ENCODE measurements at regions not wholly inside any gene's neighbourhood (a gene's known extent, or its start where the extent isn't known, plus 50 kb on each side); places are given as distances from the start of the nearest gene placed in this dataset.

DNA sequence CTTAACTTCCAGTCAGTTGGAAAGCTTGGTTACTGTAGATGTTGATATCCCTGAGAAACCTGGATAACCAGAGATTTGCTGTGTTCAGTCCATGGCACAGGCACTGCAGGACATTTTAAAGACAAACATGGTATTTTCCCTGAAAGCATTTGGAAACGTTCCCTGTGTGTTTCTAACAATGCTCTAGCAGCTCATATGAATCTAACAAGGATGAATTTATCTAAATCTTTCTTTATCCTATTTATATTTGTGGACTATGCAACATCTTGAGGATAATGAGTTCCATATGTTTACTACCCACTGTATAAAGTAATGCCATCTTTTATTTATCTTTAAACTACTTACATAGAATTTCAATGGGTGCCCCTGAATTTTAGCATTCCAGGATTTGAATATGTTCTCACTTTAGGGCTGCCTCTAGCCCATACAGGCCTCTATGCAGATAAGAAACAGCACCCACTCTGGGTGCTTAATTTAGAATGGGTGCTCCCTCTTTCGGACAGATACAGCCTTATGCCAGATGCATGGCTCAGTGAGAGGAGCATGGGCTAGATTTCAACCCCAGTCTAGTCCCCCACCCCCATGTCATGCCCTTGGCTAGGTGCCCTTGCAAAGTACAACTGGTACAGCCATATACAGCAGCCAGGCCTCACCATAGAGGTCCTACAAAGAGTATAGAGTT lies 50.6 kb upstream of the NEMP2 start:
- no peak for DNase-seq
- no peaks in the 10 kb centered on the region for H3K9me3 Mint-ChIP-seq
- H3K4me1 Mint-ChIP-seq, result peaks cover 5 to 6% of the 10 kb centered on the region in 2 donors
- no peaks in the 10 kb centered on the region for H3K36me3 ChIP-seq (ENCODE audit: control insufficient read depth, insufficient read depth, low read length)
- intact Hi-C loops (cut with micrococcal nuclease), result no loop called here
- H3K36me3 Mint-ChIP-seq, result no peaks in the 10 kb centered on the region
- 100% methylated on average over 1 of the region's 2 CpGs for WGBS (ENCODE audit: insufficient coverage)
- H3K4me1 ChIP-seq (ENCODE audit: control insufficient read depth, insufficient read depth, low read length), result no peaks in the 10 kb centered on the region
- no peaks in the 10 kb centered on the region for H3K27me3 ChIP-seq (ENCODE audit: control insufficient read depth, insufficient read depth, low read length)
- H3K27ac ChIP-seq (ENCODE audit: low read length), result no peak overlapping the region
- no peaks in the 10 kb centered on the region for H3K9me3 ChIP-seq (ENCODE audit: control insufficient read depth, insufficient read depth, low read length)
- H3K27me3 Mint-ChIP-seq (ENCODE audit: low read depth in 2 of 2), result no peaks in the 10 kb centered on the region
- ATAC-seq, result no peak
- no peak overlapping the region for H3K27ac Mint-ChIP-seq
- H3K4me3 Mint-ChIP-seq, result no peak overlapping the region
- H3K4me3 ChIP-seq (ENCODE audit: low read length), result no peak overlapping the region
- TF ChIP-seq, protein P1, sequence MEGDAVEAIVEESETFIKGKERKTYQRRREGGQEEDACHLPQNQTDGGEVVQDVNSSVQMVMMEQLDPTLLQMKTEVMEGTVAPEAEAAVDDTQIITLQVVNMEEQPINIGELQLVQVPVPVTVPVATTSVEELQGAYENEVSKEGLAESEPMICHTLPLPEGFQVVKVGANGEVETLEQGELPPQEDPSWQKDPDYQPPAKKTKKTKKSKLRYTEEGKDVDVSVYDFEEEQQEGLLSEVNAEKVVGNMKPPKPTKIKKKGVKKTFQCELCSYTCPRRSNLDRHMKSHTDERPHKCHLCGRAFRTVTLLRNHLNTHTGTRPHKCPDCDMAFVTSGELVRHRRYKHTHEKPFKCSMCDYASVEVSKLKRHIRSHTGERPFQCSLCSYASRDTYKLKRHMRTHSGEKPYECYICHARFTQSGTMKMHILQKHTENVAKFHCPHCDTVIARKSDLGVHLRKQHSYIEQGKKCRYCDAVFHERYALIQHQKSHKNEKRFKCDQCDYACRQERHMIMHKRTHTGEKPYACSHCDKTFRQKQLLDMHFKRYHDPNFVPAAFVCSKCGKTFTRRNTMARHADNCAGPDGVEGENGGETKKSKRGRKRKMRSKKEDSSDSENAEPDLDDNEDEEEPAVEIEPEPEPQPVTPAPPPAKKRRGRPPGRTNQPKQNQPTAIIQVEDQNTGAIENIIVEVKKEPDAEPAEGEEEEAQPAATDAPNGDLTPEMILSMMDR (IDR thresholded peaks at IDR 0.05), result no peak

DNA sequence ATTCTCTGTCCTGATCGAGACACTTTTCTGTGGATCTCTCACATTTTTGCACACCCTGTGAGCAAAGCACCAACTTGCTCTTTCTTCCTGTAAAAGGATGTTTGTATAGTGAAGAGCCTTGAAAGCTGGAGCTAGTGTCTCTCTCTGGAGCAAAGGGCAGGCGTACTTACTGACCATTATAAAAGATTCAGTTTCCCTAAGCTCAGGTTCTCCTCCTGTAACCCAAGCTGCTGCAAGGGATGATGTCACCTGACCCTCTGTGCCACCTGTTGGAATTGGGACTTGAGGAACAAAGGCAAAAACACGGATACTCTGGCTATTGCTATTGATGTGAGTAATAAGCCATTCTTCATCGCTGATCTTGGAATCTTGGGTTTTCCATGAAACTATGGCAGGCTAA lies 52.6 kb upstream of the NEMP2 start:
- intact Hi-C loops (cut with micrococcal nuclease), result no loop called here
- Mint-ChIP-seq H3K9me3 (no peaks in the 10 kb centered on the region), H3K27ac (no peak overlapping the region), H3K4me1 (peaks cover 5 to 6% of the 10 kb centered on the region in 2 donors), H3K27me3 (ENCODE audit: low read depth in 2 of 2) (no peaks in the 10 kb centered on the region), H3K4me3 (no peak overlapping the region), H3K36me3 (no peaks in the 10 kb centered on the region)
- TF ChIP-seq, protein P1 (IDR thresholded peaks at IDR 0.05), result no peak
- H3K36me3 ChIP-seq (ENCODE audit: control insufficient read depth, insufficient read depth, low read length), result no peaks in the 10 kb centered on the region
- ATAC-seq (no peak), DNase-seq (no peak)
- H3K4me3 ChIP-seq (ENCODE audit: low read length), result no peak overlapping the region
- WGBS (ENCODE audit: insufficient coverage), result 89% methylated on average over 3 of the region's 4 CpGs
- H3K9me3 ChIP-seq (ENCODE audit: control insufficient read depth, insufficient read depth, low read length), result no peaks in the 10 kb centered on the region
- H3K4me1 ChIP-seq (ENCODE audit: control insufficient read depth, insufficient read depth, low read length), result no peaks in the 10 kb centered on the region
- no peaks in the 10 kb centered on the region for H3K27me3 ChIP-seq (ENCODE audit: control insufficient read depth, insufficient read depth, low read length)
- no peak overlapping the region for H3K27ac ChIP-seq (ENCODE audit: low read length)

DNA sequence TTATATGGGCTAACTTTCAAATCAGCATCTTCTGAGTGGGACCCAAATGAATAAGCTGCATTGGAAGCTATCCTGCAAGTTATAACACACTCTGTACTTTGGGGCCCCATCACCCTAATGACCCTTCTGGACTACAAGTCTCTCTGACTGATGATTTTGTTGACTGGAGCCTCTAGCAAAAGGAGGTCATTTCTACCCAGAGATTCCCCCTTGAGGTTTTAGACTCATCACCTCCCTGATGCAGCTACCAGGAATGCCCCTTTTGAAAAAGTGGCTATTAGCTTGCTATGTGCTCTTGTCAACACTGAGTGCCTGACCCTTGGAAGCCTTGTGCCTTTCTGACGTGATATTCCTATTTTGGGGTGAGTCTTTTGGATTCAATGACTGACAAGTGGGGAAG lies 54.5 kb upstream of the NEMP2 start:
- Mint-ChIP-seq H3K27me3 (ENCODE audit: low read depth in 2 of 2) (no peaks in the 10 kb centered on the region), H3K9me3 (no peaks in the 10 kb centered on the region), H3K4me3 (no peak overlapping the region), H3K27ac (no peak overlapping the region), H3K4me1 (peaks cover 5 to 6% of the 10 kb centered on the region in 2 donors), H3K36me3 (no peaks in the 10 kb centered on the region)
- intact Hi-C loops (cut with micrococcal nuclease), result no loop called here
- ATAC-seq, result no peak
- DNase-seq, result no peak
- no peaks in the 10 kb centered on the region for H3K9me3 ChIP-seq (ENCODE audit: control insufficient read depth, insufficient read depth, low read length)
- no peak overlapping the region for H3K27ac ChIP-seq (ENCODE audit: low read length)
- H3K36me3 ChIP-seq (ENCODE audit: control insufficient read depth, insufficient read depth, low read length), result no peaks in the 10 kb centered on the region
- no peaks in the 10 kb centered on the region for H3K27me3 ChIP-seq (ENCODE audit: control insufficient read depth, insufficient read depth, low read length)
- WGBS (ENCODE audit: insufficient coverage), result 93% methylated on average over 1 of the region's 1 CpG
- no peaks in the 10 kb centered on the region for H3K4me1 ChIP-seq (ENCODE audit: control insufficient read depth, insufficient read depth, low read length)
- TF ChIP-seq, protein P1 (IDR thresholded peaks at IDR 0.05), result no peak
- H3K4me3 ChIP-seq (ENCODE audit: low read length), result no peak overlapping the region

DNA sequence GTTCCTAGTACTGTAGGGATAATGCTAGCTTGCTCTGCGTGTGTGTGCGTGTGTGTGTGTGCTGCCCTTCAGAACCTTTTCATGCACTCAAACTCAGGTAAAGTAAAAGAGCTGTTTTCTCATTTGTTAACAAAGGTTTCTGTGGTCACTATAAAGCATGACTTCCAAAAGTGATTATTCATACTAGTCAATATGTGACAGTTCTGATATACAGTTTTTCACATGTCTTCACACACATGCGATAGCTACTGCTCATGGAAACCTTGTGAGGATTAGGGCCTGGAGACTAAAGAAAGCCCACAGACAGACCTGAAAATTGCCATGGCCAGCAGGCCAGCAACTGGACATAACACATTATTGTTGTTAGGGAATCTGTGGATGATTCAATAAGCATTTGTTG lies 56.9 kb upstream of the NEMP2 start:
- TF ChIP-seq, protein P1 (IDR thresholded peaks at IDR 0.05), result no peak
- Histone ChIP-seq H3K27me3 (ENCODE audit: control insufficient read depth, insufficient read depth, low read length) (no peaks in the 10 kb centered on the region), H3K4me3 (ENCODE audit: low read length) (no peak overlapping the region), H3K4me1 (ENCODE audit: control insufficient read depth, insufficient read depth, low read length) (no peaks in the 10 kb centered on the region), H3K9me3 (ENCODE audit: control insufficient read depth, insufficient read depth, low read length) (no peaks in the 10 kb centered on the region), H3K36me3 (ENCODE audit: control insufficient read depth, insufficient read depth, low read length) (no peaks in the 10 kb centered on the region), H3K27ac (ENCODE audit: low read length) (no peak overlapping the region)
- H3K9me3 Mint-ChIP-seq, result no peaks in the 10 kb centered on the region
- ATAC-seq (no peak), DNase-seq (no peak)
- peaks cover 5 to 6% of the 10 kb centered on the region in 2 donors for H3K4me1 Mint-ChIP-seq
- no peak overlapping the region for H3K27ac Mint-ChIP-seq
- H3K36me3 Mint-ChIP-seq, result no peaks in the 10 kb centered on the region
- no peaks in the 10 kb centered on the region for H3K27me3 Mint-ChIP-seq (ENCODE audit: low read depth in 2 of 2)
- H3K4me3 Mint-ChIP-seq, result no peak overlapping the region
- 100% methylated on average over 3 of the region's 3 CpGs for WGBS (ENCODE audit: insufficient coverage)
- intact Hi-C loops (cut with micrococcal nuclease), result no loop called here
